HG03439 (cell line): ENCODE measurements at regions not wholly inside any gene's neighbourhood (a gene's known extent, or its start where the extent isn't known, plus 50 kb on each side); places are given as distances from the start of the nearest gene placed in this dataset.
"Not testable (repeated sequence)": the region's sequence is repeated elsewhere in the genome, so short reads cannot be mapped to it uniquely, and the experiment has no call there.

Source experiments
- ATAC-seq: cut with Tn5 transposase; IDR thresholded peaks from one replicate; pipeline ENCODE4 v1.9.1; 2021; ENCODE audit warnings: mild to moderate bottlenecking, moderate library complexity; ENCODE audit not compliant: unreplicated experiment

DNA sequence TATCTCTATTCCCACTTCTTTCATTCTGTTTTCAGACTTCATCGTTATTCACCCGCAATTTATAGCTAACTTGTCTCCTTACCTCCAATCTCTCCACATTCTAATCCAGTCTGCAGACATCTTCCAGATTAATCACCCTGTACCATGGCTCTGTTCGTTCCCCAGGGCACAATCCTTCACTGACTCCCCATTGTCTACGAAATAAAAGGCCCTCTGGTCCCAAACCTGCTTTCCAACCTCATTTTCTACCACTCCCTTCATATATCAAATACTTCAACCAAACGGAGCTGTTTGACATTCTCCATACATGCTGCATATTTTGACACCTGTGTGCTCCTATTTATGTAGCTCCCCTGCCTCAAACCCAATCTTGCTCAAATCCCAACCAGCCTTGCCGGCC is 1720.6 kb upstream of the WWC1 start:
- no peak for ATAC-seq

DNA sequence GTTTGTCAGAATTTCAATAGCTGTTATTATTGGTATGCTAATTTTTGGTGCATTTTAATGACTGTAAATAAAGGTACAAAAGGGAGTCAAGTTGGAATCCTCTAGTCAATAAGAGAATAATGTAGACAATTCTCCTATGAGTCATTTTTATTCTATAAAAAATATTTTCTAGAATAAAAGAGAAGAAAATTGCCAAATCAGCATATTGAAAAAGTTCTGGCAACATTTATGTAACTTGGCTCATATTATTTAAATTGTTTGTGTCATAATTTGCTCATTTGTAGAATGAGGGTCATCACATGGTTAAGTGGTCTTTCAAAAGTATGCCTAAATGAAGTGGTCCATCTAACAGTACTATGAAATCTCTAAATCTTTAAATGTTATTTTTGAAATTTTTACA is 1719.8 kb upstream of the WWC1 start:
- ATAC-seq: no peak

DNA sequence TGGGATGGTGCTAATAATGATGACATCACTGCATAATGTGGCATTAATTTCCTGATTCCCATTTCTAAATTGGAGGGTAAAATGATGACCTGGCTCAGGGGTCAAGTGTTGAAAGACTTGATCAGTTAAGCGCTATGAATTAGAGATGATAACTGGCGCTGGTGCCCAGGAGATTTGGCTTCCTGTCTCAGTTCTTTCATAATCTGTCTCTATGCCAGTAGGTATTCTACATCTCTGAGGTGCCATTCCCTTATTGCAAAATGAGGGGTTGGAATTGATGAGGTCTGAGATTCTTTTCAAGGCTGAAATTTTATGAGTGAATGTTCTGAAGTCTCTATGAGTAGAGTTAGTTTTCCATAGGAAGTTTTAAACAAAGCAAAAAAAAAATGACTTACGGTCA is 1715.1 kb upstream of the WWC1 start:
- ATAC-seq: no peak

DNA sequence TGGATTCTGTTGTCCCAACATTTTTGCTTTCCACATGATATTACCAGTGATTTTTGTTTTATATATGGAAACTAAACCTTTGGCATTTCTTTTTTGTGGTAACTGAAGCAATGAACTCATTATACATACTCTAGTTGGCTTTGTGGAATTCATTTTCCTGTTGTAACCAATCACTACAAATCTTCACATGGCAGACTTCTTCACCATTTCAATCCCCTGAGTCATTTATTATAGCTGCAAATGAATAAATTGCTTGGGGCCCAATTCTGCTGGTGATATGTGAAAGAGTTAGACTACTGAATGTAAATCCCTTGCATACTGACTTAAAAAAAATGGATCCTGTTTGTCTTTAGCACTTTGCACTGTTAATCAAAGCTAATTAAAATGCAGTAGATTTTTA is 1709.6 kb upstream of the WWC1 start:
- ATAC-seq: no peak

DNA sequence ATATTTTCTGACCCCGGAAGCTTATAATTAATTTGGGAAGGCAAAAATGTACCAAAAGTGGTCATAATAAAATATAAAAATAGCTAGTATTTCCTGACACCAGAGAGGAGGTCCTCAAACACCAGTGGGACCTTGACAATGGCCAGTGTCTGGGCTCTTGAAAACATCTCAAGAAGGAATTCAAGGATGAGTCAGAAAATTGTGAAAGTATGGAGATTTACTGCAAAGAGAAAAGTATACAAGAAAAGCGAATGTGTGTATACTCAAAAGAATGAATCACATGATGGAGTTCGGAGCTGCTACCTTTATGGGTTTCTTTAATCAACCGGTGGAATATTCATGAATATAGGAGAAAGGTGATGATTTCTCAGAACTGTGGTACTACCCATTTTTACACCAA is 1709.0 kb upstream of the WWC1 start:
- no peak for ATAC-seq

DNA sequence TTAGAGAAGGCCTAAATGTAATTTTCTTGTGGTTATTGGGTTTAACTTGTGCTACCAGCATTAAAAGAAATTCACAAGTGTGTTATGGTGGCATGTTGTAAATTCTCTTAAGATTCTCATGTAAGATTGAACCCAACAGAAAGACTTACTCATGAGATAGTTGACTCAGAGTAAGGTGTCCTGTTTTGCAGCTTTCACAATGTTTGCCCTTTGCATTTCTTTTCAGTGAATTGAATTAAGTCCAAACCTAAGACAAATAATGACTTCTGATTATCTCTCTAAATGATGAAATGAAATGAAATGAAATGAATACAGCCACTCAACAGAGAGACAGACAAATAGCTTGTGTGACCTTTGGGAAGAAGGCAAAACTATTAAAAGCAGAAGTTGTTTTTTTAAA is 1696.9 kb upstream of the WWC1 start:
- no peak for ATAC-seq

DNA sequence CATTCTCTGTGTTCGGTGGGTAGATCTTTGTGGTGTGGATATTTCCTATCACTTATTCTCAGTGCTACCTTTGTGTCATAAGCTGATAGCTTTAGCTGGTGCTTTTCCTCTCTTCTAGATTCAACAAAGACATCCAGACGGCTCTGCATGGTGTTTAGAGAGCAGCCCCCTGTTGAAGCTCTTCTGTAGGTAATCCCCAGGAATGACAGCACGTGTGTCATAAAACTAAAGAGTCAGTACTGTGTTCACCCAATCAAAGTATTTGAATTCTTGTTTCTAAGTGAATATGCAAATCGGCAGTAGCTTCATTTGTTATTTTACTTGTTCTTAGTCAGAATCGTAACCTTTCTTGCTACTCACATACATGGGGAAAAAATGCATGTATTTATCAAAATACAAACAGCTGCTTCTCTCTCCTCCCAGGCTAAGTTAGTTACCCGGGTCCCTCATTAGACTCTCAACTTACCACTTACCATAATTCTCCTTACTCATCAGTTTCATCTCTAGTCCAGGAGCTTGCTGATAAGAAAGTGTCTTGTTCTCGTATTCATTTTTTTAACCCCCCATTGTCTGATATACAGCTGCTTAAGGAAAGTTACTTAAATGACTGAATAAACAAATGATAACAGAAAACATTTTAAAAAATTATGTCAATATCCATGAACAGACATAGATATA is 1696.0 kb upstream of the WWC1 start:
- ATAC-seq: no peak

DNA sequence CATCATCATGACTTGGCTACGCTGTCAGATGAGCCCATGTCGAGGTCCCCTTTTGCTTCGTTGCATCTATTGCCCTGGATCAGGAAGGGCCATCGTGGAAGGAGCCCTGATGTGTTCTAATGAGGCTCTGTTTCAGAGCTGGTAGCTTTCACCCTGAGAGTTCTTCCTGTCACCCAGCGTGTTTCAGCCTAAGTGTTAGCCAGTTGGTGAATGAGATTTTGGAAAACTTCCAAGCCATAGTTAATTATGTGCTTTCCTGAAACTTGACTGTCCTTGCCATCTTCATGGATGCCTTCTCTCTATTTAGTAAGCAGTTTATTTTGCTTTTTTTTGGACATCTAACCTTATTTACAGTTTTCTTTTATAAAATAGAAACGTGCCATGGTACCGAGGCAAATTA is 1695.4 kb upstream of the WWC1 start:
- no peak for ATAC-seq

DNA sequence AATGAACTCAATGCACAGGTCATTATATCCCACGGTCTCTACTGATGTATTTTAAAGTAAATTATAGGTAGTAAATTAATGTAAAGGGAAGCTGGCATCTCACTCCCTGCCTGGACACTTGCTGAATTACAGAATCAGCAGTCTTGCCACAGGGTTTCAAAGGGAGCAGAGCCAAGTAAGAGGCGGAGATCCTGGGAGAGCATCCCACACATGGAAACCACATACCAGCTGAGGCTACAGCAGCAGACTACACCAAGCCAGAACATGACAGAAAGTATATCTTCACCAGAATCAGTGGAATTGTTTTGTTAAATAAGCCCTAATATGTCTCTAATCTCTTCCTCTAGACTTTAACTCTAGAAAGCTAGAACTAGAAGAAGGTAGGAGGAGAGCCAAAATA is 1689.2 kb upstream of the WWC1 start:
- ATAC-seq: no peak

DNA sequence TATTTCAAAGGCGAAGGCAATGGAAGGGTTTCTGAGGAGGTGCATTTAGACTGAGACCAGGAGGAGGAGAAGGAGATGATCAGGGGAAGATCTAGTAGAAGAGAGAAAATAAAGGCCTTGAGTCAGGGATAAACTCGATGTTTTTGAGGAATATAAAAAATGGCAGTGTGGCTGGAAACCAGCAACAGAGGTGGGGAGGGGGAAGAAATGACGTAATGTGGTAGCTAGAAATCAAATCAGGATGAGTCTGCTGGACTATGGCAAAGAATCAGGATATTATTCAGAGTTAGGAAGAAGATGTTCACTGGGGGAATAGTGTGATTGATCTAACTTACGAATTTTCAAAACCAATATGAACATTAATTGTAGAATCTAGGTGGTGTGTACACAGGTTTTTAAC is 1673.9 kb upstream of the WWC1 start:
- ATAC-seq: no peak

DNA sequence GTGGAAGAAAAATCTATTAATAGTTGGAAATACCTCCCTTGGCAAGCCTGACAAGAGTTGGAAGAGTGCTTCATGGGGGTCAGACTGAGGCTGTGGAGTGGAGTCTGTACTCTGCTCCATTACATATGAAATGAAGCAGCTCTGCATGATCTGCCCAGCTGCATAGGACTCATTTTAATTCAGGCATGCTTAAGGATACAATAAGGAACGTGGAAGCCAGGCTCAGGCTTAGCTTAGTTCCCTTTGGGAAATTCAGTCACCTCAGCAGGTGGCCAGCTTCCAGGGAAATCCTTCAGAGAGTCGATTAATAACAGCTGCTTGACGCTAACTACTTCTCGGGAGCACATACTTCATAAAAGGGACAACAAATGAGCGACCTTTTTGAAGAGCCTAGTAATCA is 1672.9 kb upstream of the WWC1 start:
- ATAC-seq: no peak

DNA sequence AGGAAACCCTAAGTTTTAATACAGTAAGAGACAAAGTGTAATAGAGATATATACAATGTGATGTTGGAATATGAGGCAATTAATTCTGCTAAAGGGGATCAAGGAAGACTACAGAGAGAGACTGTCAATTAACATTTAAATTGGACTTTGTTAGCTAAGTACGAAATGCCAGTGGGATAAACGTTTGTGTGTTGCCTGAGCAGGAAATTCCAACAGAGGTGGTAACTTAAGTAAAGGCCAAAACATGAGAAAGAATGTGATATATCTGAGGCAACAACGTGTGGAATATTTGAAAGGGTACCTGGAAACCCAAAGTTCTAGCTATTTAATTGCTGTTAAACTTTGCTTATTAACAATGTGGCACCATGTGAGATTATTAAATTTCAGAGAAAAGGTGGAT is 1666.9 kb upstream of the WWC1 start:
- ATAC-seq: no peak

DNA sequence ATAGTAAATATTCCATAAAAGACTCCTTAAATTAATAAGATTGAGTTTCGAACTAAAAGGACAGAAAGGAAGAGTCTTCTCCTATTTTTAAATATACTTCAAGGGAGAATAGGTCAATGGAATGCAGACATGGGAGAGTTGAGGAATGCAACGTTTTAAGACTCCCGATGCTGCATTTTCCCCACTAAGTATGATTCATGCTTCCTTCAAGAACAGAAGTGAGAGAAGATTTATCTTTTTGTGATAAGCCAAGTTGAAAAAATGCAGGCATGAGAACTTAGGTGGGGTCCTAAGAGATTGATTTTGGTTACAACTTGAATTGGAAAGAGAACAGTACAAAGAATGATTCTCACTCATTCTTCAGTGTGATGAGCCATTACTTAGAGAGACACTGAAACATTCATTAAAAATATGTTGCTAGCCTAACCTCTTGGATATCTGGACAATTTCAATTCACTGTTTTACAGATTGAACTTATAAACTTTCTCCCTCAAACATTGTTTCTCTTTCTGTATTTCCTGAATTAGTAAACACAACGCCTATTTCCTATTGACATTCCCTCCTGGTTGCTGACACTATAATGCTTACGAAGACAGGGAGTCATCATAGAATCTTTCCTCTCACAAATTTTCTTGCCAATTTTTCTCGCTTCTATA is 1666.1 kb upstream of the WWC1 start:
- ATAC-seq: no peak

DNA sequence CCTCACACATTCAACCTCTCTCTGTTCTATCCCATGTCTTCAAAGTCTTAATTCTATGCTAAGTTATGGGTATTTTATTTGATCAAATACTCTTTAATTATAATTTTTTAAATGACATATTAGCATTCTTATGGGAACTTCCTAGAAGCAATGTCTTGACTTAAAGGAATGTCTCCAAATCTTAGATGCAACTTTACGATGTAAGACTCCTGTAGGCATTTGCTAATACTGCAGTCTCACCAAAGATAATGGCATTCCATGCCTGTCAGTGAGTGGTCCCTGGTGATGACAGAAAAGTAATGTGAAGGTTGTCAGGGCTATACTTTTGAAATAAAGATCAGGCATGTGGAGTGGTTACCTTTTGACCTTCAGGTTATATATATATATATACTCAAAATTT is 1654.2 kb upstream of the WWC1 start:
- ATAC-seq: no peak

DNA sequence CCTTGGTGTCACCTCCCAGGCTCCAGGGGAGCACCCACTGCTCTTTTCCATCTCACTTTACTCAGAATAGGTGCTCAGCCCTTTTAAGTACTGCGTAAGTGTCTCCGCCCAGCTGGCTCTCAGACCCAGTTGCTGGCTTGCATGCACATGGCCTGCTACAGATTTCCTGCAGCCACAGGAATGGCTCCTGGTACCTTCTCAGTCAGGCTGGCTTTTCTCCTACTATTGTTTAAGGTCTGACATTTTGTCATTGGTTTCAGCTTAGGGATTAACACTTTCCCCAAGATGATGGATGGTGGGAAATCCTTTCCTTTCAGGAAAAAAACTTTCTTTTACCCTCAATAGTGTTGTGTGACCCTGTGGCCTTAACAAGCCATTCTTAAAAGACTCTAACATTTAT is 1652.3 kb upstream of the WWC1 start:
- no peak for ATAC-seq

DNA sequence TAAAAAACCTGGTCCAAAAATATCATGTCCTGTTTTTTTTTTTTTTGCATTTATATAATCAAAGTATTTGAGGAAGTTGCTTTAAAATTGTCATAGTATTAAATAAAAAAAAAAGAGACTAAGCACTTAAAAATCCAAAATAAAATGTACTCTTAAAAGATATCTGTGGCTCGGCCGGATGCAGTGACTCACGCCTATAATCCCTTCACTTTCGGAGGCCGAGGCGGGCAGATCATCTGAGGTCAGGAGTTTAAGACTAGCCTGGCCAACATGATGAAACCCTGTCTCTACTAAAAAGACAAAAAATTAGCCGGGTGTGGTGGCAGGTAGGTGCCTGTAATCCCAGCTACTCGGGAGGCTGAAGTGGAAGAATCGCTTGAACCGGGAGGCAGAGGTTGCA is 1651.3 kb upstream of the WWC1 start:
- ATAC-seq: not testable (repeated sequence)

DNA sequence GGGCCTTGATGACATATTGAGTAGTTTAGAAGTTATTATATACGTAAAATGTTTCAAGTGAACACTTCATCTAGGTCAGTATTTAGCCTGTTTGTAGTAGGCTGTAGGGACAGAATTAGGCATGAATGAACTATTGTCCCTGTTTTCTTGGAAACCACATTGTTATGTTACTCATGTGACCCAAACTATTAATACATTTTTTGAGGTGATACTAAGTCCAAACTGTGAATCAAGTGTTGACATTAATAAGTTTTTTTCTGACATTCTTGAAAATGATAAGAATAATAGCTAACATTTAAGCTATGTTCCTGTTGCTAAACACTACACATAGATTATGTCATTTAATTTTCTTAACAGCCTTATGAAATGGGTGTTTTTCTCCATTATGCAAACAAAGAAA is 1642.7 kb upstream of the WWC1 start:
- ATAC-seq: no peak

DNA sequence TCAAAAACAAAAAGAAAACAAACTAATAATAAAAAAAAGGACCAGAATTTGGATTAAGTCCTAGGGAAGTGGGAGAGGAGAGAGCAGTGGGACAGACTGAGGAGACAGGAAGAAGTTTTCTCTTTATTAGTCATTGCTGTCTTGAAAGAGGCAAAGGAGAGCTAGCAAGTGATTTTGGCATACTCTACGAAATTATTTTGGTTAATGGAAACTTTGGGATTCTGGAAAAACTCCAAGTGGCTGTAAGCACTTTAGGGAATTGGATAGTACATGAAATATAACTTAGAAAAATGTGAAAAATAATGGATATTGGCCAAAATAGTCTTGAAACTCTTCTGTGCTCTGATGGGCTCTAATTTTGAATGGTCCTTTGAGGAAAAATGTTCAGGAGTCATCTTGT is 1641.8 kb upstream of the WWC1 start:
- ATAC-seq: no peak

DNA sequence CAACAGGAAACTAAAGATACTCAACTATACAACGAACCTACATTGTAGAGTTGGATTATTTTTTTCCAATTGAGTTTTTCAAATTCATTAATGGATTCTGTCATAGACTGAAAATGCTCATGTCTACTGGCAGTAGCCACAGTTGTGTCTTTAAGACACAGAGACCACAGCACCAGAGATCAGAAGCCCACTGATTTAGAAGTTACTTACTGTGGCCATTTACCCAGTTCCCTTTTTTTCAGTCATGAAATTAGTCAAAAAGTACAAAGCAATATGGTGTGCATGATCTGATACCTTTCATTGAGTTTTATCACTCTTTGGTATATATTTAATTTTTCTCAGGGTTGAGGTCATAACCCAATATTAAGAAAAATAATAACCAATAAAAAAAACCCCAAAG is 1640.2 kb upstream of the WWC1 start:
- no peak for ATAC-seq

DNA sequence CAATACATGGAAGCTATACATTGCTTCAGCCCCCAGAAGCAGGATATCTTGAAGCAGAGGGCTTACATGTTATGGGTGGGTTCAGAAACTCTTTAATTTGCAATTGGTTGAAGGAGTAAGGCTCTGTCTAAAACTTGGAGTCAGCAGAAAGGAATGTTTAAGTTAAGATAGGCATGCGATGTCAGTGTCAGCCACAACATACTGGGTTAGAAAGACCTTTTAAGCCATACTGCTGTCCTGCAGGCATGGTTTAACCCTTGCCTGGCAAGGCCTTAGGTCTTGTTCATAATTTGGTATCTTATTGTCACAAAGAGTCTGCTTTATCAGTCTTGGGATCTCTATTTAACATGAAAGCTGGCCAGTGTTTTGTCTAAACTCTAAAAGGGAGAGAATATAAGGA is 1619.6 kb upstream of the WWC1 start:
- ATAC-seq: no peak

DNA sequence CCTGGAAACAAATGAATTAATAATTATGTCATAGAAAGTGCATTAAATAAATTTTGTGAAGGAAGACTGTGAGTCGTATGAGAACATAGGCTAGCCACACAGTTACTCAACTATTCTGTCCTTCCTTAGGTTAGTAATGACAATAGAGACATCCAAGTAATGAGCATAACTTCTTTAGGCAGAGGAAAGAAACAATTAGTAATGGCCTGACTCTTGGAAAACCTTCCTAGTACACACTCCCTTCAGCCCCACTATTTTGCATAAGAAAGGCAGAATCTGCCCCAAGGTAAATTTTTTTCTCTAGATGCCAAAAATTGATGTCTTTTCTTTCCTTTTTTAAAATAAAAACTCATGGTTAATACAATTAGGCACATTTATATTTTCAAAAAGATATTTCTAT is 1619.0 kb upstream of the WWC1 start:
- ATAC-seq: no peak

DNA sequence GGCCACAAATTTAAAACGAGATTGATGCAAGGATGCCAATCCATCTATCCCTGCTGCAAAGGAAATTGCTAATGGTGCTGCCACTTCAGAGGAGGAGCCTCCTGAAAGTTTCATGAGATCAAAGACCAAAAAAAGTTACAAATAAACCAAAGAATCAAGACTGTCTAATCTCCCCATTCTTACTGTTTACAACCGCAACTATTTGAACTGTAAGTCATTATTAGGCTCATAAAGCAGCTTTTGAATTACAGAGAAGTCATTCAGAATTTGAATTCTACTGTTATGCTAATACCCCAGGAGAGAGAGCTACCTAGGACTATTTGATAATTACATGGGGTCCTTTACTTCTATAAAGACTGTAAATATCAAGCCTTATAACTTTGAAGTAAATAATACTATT is 1613.6 kb upstream of the WWC1 start:
- no peak for ATAC-seq

DNA sequence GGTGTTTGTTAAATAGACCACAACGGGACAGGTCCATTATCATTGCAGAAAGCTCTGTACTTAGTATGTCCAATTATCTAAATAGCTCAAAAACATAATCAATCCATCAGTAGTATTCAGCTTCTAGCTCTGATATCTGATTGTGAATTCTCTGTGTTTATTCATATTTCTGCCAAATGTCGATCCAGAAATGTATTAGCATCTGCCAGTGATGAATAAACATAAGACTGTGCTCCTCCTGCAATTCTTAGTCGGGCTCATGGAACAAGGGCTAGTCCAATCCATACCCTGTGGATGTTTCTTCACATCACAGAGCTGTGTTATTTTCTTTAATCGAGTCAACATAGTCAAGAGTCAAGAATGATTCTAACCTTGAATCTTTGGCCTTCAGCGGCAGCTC is 1612.1 kb upstream of the WWC1 start:
- ATAC-seq: no peak
